NCI-H2107 treated with DMSO at 0.1 percent for 48 hours (cell line): ENCODE measurements at regions not wholly inside any gene's neighbourhood (a gene's known extent, or its start where the extent isn't known, plus 50 kb on each side); places are given as distances from the start of the nearest gene placed in this dataset.
"Not testable (repeated sequence)": the region's sequence is repeated elsewhere in the genome, so short reads cannot be mapped to it uniquely, and the experiment has no call there.

ENCODE experiments used
- DNase-seq: peaks from one replicate; lab custom pipeline; 2025; ENCODE audit not compliant: unreplicated experiment; lab: John Stamatoyannopoulos, UW

DNA sequence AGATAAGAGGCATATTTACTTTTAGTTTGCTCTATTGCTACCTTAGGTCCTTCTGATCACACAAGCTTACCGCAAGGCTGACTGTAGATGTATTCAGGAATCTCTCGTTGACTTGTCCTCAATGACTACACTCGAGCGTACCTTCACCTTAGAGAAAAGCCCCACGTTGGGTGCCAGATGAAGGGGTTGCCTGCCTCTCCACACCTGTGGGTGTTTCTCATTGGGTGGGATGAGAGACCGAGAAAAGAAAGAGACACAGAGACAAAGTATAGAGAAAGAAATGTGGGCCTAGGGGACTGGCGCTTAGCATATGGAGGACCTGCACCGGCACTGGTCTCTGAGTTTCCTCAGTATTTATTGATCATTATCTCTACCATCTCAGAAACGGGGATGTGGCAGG is 51.8 kb downstream of the ASCL4 start:
- no peak for DNase-seq

DNA sequence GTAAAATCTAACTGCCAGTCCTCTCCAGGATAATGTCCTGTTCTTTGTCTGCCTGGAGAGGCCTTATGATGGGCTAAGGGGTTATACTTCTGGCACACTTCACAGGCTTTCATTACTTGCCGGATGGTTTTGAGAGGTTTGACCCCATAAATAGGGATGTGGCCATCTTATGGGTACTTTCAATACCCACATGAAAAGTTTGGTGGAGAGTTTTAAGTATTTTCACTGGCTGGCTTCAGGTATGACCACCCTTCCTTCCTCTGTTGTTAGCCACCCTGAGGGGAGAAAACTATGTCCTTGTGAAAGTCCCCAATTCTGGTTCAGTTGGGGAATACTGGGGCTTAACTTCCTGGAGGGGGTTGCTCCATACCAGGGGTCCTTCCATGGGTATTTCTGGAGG is 54.8 kb downstream of the ASCL4 start:
- no peak for DNase-seq

GRCh38 chr12:107832441-107832840 is 57.9 kb downstream of the ASCL4 start:
- no peak for DNase-seq

GRCh38 chr12:107840186-107840585 is 65.7 kb downstream of the ASCL4 start:
- DNase-seq, result no peak

- no peak for DNase-seq
Observed at GRCh38 chr12:107843351-107844311, 69.1 kb downstream of the ASCL4 start.

DNA sequence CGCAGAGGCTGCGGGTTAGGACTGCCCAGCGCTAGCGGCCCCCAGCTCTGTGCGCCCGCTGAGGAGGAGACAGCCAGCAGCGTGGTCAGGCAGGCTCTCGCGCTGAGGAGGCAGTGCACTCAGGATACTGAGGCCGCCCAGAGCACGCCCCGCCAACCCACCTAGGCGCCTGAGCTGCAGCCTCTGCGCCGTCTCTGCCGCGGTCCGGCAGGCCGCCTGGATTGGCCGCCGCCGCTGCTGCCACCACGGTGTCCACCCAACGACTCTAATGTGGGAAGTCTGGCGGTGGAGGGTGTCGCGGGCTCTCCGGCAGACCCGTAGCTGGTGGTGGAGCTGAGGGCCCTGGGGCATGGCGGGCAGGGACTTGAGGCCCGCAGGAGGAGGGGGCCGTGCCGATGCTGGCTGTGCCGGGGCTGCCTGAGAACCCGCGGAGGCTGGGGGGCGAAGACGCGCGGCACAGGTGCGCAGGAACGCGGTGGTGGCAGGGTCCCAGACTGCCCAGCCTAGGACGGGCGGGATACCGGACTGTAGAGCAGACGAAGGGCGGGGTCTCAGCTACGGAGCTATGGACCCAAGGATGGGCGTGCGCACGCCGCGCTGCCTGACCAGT is 69.9 kb downstream of the ASCL4 start:
- no peak for DNase-seq

DNA sequence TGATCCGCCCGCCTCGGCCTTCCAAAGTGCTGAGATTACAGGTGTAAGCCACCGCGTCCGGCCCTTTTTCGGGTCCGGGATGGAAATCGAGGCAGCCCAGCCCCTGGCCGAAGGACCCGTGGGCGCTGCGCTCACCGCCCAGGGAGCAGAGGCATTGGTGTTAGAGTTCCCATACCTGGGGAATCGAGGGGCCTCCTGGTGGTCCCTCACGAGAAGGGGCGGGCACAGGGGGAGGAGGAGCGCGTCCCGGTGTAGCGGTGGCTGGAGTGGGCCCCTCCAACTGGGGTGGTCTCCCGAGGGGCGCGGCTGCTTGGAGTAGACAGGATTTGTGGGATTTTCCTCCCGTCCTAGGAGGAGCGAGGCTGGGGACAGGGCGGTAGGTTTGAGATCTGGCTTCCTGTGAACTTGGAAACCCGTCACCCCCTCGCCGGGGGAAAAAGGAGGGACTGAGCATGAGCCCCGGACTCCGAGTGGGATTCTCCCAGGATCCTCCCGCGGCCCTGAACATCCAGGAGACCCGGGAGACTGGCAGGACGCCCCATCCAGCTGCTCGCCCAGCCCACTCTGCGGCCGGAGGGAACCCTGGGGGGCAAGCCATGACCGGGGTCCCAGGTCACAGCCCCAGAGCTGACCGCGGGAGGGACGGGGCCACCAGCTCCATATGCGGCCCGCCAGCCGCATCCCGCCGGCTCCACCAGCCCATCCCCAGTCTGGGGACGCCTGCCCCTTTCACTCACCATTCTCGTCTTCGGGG is 70.9 kb downstream of the ASCL4 start:
- no peak for DNase-seq

DNA sequence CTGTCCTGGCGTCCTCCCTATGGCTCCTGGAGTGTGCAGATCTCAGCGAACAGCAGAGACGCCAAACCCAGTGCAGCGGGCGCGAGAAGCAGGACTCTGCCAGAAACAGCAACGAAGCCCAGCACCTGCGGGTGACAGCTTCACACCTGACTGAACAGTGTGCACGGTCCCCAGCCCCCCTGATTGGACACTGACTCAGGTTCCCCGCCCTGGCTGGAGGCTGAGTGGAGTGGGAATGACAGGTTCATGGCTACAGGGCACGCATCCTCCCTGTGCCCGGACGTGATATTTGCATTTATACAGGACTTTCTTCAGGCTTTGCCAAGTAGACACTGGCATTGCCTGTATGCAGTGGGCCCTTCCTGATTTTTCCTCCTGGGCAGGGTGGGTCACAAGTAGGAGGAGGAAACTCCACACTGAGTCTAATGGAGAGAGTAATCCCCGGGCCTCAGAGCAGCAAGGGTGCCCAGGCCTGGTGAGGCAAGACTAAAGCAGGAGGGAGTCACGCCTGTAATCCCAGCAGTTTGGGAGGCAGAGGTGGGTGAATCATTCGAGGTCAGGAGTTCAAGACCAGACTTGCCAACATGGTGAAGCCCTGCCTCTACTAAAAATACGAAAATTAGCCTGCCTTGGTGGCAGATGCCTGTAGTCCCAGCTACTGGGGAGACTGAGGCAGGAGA is 71.6 kb downstream of the ASCL4 start:
- DNase-seq, result no peak

DNA sequence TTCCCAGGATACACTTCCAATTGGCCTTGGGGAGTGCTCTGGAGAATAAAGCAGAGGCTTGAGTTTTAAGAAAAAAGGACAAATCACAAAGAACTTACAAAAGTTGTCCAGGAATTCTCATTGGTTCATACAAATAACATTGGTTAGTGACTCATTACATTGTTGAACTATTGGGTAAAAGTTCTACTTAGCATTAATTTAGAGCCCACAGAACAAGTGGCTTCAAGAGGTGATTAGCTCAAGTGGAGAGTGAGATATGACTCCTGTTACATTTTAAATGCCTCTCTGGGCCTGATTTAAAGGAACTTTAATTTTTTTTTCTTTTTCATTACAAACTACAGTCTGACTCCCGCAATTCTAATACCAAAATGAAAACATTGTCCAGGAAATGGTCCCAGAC is 72.9 kb downstream of the ASCL4 start:
- DNase-seq, result no peak

DNA sequence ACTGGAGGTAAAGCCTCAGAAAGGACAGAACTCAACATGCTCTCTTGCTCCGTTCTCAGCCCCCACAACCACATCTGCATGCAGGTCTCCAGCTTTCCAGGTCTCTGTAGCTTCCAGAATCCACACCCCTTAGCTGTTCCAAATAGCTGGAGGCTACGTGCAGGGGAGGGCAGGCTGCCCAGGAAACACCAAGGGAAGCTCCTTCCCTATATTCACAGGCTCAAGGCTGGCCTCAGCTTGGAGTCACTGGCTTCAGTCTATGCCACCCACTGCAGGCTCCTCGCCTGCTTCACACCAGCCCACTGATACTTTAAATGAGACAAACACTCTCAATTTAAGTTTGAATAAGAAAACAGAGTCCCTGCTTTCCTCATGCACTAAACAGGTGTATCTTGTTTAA is 73.3 kb downstream of the ASCL4 start:
- DNase-seq, result no peak

GRCh38 chr12:107853479-107853878 is 79.0 kb downstream of the ASCL4 start:
- no peak for DNase-seq

- DNase-seq, result no peak
Observed at GRCh38 chr12:107855471-107855870, 81.0 kb downstream of the ASCL4 start.

DNA sequence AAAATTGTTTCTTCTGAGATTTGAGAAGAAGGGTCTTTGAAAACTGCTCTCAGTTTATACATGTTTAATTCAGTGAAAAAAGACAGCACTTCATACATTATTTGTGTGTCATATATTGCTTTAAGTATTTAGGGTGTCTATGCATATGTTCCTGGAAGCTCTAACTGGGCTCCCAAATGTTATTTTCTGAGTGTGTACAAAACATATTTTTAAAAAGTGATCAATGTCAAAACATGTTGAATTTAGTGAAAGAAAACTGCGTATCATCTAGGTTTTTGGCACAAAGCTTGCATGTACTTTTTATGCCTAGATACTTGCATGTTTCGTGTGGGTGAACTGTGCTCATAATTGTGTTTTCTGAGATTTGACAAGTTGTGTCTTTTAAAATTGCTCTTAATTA is 81.6 kb downstream of the ASCL4 start:
- DNase-seq, result no peak

DNA sequence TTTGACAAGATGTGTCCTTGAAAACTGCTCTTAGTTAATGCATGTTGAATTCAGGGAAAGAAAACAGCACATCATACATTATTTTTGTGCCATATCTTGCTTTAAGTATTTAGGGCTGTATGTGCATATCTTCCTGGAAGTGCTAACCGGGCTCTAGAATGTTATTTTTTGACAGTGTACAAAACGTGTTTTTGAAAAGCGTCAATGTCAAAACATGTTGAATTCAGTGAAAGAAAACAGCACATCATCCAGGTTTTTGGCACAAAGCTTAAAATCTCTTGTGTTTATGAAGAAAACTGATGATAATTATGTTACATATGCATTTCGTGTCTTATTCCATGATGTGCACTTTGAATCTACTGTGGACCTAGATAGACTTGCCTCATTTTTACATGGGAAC is 82.7 kb downstream of the ASCL4 start:
- no peak for DNase-seq

- no peak for DNase-seq
Observed at GRCh38 chr12:107859367-107859766, 84.9 kb downstream of the ASCL4 start.

- no peak for DNase-seq
Observed at GRCh38 chr12:107864235-107864634, 89.7 kb downstream of the ASCL4 start.

GRCh38 chr12:107864727-107865126 is 90.2 kb downstream of the ASCL4 start:
- DNase-seq, result not testable (repeated sequence)

- no peak for DNase-seq
Observed at GRCh38 chr12:107873223-107873622, 98.7 kb downstream of the ASCL4 start.

GRCh38 chr12:107875786-107876185 is 101.3 kb downstream of the ASCL4 start:
- DNase-seq, result no peak

GRCh38 chr12:107884769-107885694 is 110.5 kb downstream of the ASCL4 start:
- DNase-seq, result peak; percentile 39
